Anterior cingulate cortex (tissue), 58 donors: ENCODE measurements at regions not wholly inside any gene's neighbourhood (a gene's known extent, or its start where the extent isn't known, plus 50 kb on each side); places are given as distances from the start of the nearest gene placed in this dataset.

Experiments used
- DNase-seq, 58 donors: peaks; one replicate each; lab custom pipeline; 2025; lab: John Stamatoyannopoulos, UW

- DNase-seq: no peak
Observed at GRCh38 chr2:15700599-15701340, 109.1 kb downstream of the DDX1 start.

DNA sequence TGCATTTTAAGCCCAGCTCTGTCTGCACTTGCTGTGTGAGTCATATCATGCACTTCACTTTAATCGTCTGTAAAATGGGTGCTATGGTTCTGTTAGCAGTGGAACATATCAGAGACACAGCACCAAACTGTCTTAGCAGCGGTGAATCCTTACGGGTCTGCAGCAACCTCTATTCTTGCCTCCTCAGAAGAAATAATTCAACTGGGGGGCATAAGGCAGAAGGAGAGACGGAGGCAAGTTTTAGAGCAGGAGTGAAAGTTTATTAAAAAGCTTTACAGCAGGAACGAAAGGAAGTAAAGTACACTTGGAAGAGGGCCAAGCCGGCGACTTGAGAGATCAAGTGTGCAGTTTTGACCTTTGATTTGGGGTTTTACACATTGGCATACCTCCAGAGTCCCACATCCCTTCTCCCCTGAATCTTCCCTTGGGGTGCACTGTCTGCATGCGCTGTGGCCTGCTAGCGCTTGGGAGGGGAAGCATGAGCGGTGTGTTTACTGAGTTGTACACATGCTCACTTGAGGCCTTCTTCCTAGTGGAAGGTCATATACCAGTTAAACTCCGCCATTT, 109.8 kb downstream of the DDX1 start:
- DNase-seq: no peak

DNA sequence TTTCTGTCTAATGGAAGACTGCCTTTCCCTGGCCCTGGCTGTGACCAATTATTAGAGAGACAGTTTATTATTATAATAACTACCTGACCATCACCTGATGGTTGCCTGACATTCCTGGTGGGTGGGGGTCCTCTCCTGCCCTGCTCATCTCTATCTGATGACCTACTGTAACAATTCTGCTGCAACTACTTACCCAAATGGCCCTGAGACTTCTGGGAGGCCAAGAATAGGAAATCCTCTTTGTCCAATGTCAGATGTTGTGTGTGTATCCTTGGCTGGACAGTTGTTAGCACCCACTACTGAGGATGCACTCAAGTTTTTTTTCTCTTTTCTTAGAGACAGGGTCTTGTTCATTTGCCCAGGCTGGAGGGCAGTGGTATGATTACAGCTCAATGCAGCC, 110.3 kb downstream of the DDX1 start:
- DNase-seq: no peak

DNA sequence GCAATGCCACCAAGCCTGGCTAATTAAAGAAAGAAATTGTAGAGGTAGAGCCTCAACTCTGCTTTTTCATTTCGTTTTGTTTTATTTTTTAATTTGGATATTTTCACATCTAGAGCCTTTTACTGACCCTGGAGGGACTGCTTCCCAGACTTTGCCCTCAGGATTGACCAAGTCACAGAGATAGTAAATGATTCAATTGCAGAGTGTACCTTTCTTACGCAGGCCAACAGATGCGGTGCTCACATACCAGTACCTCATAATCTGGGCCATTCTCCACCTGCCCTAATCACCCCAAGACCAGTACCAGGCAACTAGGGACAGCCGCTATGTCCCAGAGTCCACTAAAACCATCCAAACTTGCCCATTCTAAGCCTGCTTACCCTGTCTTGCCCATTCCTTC, 110.8 kb downstream of the DDX1 start:
- DNase-seq: no peak

- DNase-seq: no peak
Observed at GRCh38 chr2:15703365-15703869, 111.7 kb downstream of the DDX1 start.

DNA sequence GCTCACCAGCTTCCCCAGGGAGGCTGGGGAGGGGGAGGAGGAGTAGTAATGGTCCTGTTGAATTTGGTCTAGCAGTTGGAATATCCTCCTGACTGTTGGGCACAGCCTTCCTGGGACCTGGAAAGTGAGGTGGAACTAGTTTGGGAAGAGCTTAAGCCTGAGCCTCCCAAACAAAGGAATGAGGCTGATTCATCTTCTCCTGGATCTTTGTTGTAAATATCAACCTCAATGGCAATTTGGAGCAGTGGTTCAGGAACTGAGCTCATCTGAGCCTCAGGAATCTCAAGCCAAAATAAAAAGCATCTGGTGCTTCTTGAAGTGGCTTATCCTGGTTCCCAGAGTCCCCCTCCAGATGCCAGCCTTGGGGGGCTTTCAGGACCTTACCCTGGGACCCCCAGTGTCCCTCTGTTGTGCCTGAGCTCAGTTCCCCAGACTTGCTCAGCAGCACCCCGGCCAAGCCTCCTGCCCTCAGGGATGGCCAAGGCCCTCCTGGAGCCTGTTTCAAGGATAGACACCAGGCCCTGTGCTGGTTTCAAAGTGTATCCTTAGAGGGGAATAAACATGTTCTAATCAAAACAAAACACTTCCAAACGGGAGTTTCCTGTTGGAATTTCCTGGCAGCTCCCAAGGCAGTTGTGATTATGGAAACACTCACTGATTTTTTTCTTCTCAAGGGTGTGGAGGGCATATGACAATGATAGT, 112.6 kb downstream of the DDX1 start:
- no peak for DNase-seq

GRCh38 chr2:15704788-15705115, 113.1 kb downstream of the DDX1 start:
- DNase-seq: no peak

DNA sequence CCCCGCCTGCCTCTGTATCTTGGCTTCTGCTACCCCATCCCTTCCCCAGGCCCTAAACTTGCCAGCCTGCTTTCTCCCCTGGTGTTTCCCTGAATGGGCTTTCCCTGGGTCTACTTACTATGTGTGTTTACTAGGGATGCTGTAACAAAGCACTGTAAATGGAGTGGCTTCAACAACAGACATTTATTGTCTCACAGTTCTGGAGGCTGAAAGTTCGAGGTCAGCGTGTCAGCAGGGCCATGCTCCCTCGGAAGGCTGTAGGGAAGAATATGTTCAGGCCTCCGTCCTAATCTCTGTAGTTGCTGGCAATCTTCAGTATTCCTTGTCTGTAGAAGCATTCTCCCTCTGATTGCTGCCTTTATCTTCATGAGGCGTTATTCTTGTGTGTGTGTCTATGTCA, 113.6 kb downstream of the DDX1 start:
- DNase-seq: no peak

GRCh38 chr2:15705839-15706386, 114.2 kb downstream of the DDX1 start:
- DNase-seq: no peak

- DNase-seq: no peak
Observed at GRCh38 chr2:15706424-15706823, 114.8 kb downstream of the DDX1 start.

DNA sequence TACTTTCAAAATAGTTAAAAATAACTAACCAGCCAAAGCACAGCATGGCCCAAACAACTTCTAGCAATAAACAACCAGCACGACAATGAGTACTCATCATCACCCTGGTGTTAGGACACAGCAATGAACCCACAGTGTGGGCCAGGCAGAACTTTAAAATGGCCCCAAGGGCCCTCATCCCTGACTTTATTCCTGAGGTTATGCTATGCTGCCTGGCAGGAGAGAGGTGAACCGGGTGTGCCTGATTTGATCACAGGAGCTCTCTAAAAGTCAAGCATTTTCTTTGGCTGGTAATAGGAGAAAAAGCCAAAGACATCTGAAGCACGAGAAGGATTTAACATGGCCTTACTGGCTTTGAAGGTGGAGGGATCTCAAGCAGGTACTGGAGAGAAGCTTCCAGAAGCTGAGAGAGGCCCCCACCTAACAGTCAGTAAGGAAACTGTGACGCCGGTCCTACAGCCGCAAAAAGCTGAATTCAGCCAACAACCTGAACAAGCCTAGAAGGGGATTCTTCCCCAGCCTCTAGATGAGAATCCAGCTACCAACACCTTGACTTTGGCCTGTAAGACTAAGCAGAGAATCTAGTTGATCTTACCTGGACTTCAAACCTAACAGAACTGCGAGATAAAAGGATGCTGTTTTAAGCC, 115.4 kb downstream of the DDX1 start:
- no peak for DNase-seq

DNA sequence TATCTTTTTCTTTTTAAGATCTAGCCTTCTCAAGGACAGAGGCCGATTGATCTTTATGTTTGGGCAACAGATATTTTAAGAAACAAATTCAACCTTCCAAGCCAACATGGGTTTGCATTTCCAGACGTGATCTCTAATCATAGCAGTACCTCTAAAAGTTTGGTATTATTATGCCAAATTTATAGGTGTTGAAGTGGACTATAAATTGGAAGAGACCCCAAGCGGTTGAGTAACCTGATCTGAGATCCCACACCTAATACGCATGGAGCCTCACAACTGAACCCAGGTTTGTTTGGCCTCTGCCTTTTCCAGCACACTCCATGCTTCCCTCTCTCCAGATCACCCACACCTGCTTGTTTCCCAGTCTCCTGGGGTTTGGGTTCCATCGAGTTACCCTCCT, 116.5 kb downstream of the DDX1 start:
- DNase-seq: no peak

DNA sequence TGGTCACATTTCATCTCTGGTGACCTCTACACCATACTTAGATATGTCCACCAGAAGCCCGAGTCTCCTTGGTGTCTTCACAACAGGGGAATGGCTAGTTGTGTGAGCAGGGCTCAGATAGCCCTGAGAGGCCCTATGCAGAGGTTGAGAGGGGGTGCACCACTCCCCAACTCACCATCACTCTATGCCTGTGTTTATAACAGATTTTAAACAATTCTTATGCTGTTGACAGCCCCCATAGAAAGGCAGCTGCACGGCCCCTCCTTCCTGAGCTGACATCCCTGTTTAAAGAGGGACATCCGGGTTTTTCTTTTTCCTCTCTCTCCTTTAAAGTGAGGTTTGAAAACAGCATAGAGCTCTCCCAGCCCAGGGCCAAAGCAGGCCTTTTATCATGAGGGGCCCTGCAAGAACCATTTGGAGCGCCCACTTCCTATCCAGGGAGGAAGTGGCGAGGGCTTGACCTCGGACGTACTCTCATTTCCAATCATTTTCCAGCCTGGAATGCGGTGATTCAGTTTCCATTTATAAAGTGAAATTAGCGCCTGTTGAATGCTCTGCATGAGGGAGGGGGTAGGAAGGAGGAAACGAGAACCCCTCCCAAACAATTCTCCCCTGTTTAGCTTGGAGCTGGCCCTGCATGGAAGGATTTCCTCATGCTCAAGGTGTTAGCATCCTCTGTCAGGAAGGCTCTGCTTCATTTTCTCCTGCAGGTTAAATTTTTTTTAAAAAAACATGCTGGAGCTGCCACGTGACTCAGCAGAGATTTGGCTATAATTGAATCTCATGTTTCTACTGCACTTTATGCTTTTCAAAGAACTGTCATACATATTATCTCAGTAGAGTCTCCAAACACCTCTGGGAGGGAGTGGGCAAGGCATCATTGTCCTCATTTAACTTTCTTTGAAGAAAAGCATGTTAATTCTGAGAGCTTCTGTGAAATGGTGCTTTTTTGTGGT, 117.5 kb downstream of the DDX1 start:
- no peak for DNase-seq

GRCh38 chr2:15711126-15711860, 119.6 kb downstream of the DDX1 start:
- no peak for DNase-seq

DNA sequence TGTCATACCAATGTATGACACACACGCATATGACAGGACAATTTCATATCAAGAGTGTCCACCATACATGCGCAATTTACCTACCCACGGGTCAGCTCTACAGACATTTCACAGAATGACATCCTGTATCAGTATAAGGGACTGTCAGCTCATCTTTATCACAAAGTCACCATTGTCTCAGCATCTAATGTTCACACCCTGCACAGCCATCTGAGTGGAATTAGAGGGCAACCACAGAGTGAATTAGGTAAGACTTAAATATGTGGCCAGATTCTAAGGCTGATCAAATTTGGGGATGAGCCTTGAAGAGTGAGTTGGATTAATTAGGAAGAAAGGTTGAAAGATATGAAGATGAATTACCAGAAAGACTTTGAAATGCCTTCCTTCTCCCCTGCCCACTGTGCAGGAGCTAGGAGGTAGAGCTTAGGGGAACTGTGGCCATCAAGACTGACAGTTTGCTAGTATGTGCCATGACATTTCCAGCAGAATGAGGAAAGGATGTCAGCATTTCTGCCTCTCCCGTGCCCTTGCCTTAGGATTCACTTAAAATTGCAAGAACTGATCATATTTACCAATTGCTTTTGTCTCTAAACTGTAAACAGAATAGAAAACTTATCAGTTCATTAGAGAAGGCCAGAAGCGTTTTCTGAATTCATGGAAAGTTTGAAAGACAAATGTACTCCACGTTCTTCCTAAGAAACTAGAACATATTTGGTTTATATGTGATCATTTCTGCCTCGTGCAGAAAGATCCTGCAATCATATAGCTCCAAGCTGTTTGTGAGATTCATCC, 121.1 kb downstream of the DDX1 start:
- DNase-seq: no peak

- no peak for DNase-seq
Observed at GRCh38 chr2:15713475-15713874, 121.8 kb downstream of the DDX1 start.

- no peak for DNase-seq
Observed at GRCh38 chr2:15714002-15714401, 122.3 kb downstream of the DDX1 start.

GRCh38 chr2:15714609-15715008, 122.9 kb downstream of the DDX1 start:
- no peak for DNase-seq
